HepG2 (cell line): ENCODE measurements at regions not wholly inside any gene's neighbourhood (a gene's known extent, or its start where the extent isn't known, plus 50 kb on each side); places are given as distances from the start of the nearest gene placed in this dataset.

Source experiments
- CREM ChIP-seq, 2 experiments: sonication (generic) in 1 of 2; formaldehyde crosslinking in 1 of 2; IDR thresholded peaks; 2 replicates each; pipeline versions ENCODE4 v1.4.0 to v1.6.1; 2016 to 2020; ENCODE audit warnings: antibody characterized with exemption in 1 of 2, mild to moderate bottlenecking in 1 of 2, missing genetic modification reagents in 1 of 2
- FOXJ3 ChIP-seq: sonication (generic); formaldehyde crosslinking; IDR thresholded peaks from 2 replicates; pipeline ENCODE4 v1.4.0; 2020; ENCODE audit warnings: missing genetic modification reagents, mild to moderate bottlenecking, borderline replicate concordance
- FOXM1 ChIP-seq: sonication (generic); formaldehyde crosslinking; IDR thresholded peaks from 2 replicates; pipeline ENCODE4 v1.5.0; 2020; ENCODE audit warnings: missing genetic modification reagents
- HBP1 ChIP-seq: IDR thresholded peaks from 2 replicates; pipeline ENCODE4 v1.6.1; 2016; ENCODE audit warnings: low read depth, control low read depth
- HDAC6 ChIP-seq: fragments of 200-600 bp; sonication (generic); IDR thresholded peaks from 2 replicates; pipeline ENCODE4 v1.7.0; 2017; ENCODE audit warnings: mild to moderate bottlenecking, antibody characterized with exemption, low read length, low read depth
- HNRNPUL1 ChIP-seq: fragments of 200-400 bp; formaldehyde crosslinking; IDR thresholded peaks from 2 replicates; pipeline ENCODE4 v1.6.1; 2017; ENCODE audit warnings: low read depth, mild to moderate bottlenecking, low read length, moderate library complexity
- POLR2AphosphoS5 ChIP-seq: IDR thresholded peaks from 2 replicates; pipeline ENCODE4 v1.6.1; 2012; ENCODE audit warnings: low read depth, low read length
- TAF1 ChIP-seq: sonication (generic); formaldehyde crosslinking; IDR thresholded peaks from 2 replicates; pipeline ENCODE4 v1.4.0; 2020; ENCODE audit warnings: missing genetic modification reagents
- TBP ChIP-seq: sonication (generic); formaldehyde crosslinking; IDR thresholded peaks from 2 replicates; pipeline ENCODE4 v1.5.0; 2020; ENCODE audit warnings: missing genetic modification reagents
- ZBTB21 ChIP-seq: sonication (generic); formaldehyde crosslinking; IDR thresholded peaks from 2 replicates; pipeline ENCODE4 v1.4.0; 2020; ENCODE audit warnings: missing genetic modification reagents
- ZNF407 ChIP-seq: sonication (generic); formaldehyde crosslinking; IDR thresholded peaks from one replicate; pipeline ENCODE4 v1.5.1; 2020; ENCODE audit warnings: mild to moderate bottlenecking, missing genetic modification reagents; ENCODE audit errors: not compliant biosample characterization
- TF ChIP-seq, protein P1 (sequence below): sonication (generic); formaldehyde crosslinking; IDR thresholded peaks from 2 replicates; pipeline ENCODE4 v1.5.1; 2020; ENCODE audit warnings: missing genetic modification reagents, mild to moderate bottlenecking, borderline replicate concordance
- TF ChIP-seq, protein P2 (sequence below): sonication (generic); formaldehyde crosslinking; IDR thresholded peaks from 2 replicates; pipeline ENCODE4 v1.5.0; 2020; ENCODE audit warnings: mild to moderate bottlenecking, missing genetic modification reagents, moderate library complexity
- TF ChIP-seq, protein P3 (sequence below), 2 experiments: IDR thresholded peaks; 2 replicates each; pipeline ENCODE4 v1.6.1; 2011 to 2012; ENCODE audit warnings: low read length in 2 of 2, borderline replicate concordance in 1 of 2, low read depth in 1 of 2, mild to moderate bottlenecking in 1 of 2, moderate library complexity in 1 of 2

- TF ChIP-seq, protein P1, sequence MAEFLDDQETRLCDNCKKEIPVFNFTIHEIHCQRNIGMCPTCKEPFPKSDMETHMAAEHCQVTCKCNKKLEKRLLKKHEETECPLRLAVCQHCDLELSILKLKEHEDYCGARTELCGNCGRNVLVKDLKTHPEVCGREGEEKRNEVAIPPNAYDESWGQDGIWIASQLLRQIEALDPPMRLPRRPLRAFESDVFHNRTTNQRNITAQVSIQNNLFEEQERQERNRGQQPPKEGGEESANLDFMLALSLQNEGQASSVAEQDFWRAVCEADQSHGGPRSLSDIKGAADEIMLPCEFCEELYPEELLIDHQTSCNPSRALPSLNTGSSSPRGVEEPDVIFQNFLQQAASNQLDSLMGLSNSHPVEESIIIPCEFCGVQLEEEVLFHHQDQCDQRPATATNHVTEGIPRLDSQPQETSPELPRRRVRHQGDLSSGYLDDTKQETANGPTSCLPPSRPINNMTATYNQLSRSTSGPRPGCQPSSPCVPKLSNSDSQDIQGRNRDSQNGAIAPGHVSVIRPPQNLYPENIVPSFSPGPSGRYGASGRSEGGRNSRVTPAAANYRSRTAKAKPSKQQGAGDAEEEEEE (CRISPR knock-in tag), result no peak
- TF ChIP-seq ZBTB21 (CRISPR knock-in tag) (no peak), CREM (IDR thresholded peaks at IDR 0.05) (no peak), CREM (CRISPR knock-in tag; IDR thresholded peaks at IDR 0.05) (no peak), FOXJ3 (CRISPR knock-in tag) (no peak), HDAC6 (no peak), ZNF407 (CRISPR knock-in tag) (no peak), TBP (CRISPR knock-in tag) (no peak), HNRNPUL1 (no peak), POLR2AphosphoS5 (no peak), TAF1 (no peak), HBP1 (CRISPR knock-in tag) (no peak), FOXM1 (CRISPR knock-in tag) (no peak)
- TF ChIP-seq, protein P2, sequence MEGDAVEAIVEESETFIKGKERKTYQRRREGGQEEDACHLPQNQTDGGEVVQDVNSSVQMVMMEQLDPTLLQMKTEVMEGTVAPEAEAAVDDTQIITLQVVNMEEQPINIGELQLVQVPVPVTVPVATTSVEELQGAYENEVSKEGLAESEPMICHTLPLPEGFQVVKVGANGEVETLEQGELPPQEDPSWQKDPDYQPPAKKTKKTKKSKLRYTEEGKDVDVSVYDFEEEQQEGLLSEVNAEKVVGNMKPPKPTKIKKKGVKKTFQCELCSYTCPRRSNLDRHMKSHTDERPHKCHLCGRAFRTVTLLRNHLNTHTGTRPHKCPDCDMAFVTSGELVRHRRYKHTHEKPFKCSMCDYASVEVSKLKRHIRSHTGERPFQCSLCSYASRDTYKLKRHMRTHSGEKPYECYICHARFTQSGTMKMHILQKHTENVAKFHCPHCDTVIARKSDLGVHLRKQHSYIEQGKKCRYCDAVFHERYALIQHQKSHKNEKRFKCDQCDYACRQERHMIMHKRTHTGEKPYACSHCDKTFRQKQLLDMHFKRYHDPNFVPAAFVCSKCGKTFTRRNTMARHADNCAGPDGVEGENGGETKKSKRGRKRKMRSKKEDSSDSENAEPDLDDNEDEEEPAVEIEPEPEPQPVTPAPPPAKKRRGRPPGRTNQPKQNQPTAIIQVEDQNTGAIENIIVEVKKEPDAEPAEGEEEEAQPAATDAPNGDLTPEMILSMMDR (CRISPR knock-in tag), result no peak
- TF ChIP-seq, protein P3, sequence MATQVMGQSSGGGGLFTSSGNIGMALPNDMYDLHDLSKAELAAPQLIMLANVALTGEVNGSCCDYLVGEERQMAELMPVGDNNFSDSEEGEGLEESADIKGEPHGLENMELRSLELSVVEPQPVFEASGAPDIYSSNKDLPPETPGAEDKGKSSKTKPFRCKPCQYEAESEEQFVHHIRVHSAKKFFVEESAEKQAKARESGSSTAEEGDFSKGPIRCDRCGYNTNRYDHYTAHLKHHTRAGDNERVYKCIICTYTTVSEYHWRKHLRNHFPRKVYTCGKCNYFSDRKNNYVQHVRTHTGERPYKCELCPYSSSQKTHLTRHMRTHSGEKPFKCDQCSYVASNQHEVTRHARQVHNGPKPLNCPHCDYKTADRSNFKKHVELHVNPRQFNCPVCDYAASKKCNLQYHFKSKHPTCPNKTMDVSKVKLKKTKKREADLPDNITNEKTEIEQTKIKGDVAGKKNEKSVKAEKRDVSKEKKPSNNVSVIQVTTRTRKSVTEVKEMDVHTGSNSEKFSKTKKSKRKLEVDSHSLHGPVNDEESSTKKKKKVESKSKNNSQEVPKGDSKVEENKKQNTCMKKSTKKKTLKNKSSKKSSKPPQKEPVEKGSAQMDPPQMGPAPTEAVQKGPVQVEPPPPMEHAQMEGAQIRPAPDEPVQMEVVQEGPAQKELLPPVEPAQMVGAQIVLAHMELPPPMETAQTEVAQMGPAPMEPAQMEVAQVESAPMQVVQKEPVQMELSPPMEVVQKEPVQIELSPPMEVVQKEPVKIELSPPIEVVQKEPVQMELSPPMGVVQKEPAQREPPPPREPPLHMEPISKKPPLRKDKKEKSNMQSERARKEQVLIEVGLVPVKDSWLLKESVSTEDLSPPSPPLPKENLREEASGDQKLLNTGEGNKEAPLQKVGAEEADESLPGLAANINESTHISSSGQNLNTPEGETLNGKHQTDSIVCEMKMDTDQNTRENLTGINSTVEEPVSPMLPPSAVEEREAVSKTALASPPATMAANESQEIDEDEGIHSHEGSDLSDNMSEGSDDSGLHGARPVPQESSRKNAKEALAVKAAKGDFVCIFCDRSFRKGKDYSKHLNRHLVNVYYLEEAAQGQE (IDR thresholded peaks at IDR 0.05; ENCODE audit: borderline replicate concordance in 1 of 2, low read depth in 1 of 2, low read length in 2 of 2), result no peak
Observed at GRCh38 chr18:39604836-39605235, 2039.2 kb upstream of the CELF4 start.
